NCI-H146 (cell line): ENCODE measurements at regions not wholly inside any gene's neighbourhood (a gene's known extent, or its start where the extent isn't known, plus 50 kb on each side); places are given as distances from the start of the nearest gene placed in this dataset.
"Not testable (repeated sequence)": the region's sequence is repeated elsewhere in the genome, so short reads cannot be mapped to it uniquely, and the experiment has no call there.

Experiments used
- DNase-seq: peaks from one replicate; lab custom pipeline; 2025; lab: John Stamatoyannopoulos, UW

GRCh38 chr4:96429657-96430056, 589.8 kb downstream of the PDHA2 start:
- no peak for DNase-seq

GRCh38 chr4:96431094-96431493, 591.2 kb downstream of the PDHA2 start:
- no peak for DNase-seq

GRCh38 chr4:96448315-96448872, 608.5 kb downstream of the PDHA2 start:
- no peak for DNase-seq

GRCh38 chr4:96455045-96455720, 615.3 kb downstream of the PDHA2 start:
- no peak for DNase-seq

GRCh38 chr4:96458031-96458430, 618.1 kb downstream of the PDHA2 start:
- DNase-seq = not testable (repeated sequence)

GRCh38 chr4:96459105-96459504, 619.2 kb downstream of the PDHA2 start:
- DNase-seq = no peak

- DNase-seq = no peak
Observed at GRCh38 chr4:96465834-96466233, 625.9 kb downstream of the PDHA2 start.

GRCh38 chr4:96471956-96472867, 632.3 kb downstream of the PDHA2 start:
- no peak for DNase-seq

- no peak for DNase-seq
Observed at GRCh38 chr4:96473246-96473645, 633.4 kb downstream of the PDHA2 start.

- DNase-seq = no peak
Observed at GRCh38 chr4:96483308-96484030, 643.6 kb downstream of the PDHA2 start.

- no peak for DNase-seq
Observed at GRCh38 chr4:96486563-96486962, 646.7 kb downstream of the PDHA2 start.

- no peak for DNase-seq
Observed at GRCh38 chr4:96497621-96498020, 657.7 kb downstream of the PDHA2 start.

GRCh38 chr4:96504386-96504785, 664.5 kb downstream of the PDHA2 start:
- DNase-seq = no peak

- DNase-seq = no peak
Observed at GRCh38 chr4:96509039-96509741, 669.3 kb downstream of the PDHA2 start.

GRCh38 chr4:96519291-96519690, 679.4 kb downstream of the PDHA2 start:
- DNase-seq = no peak

GRCh38 chr4:96521046-96521536, 681.2 kb downstream of the PDHA2 start:
- DNase-seq = no peak

GRCh38 chr4:96523611-96524010, 683.7 kb downstream of the PDHA2 start:
- DNase-seq = no peak

GRCh38 chr4:96524311-96524875, 684.5 kb downstream of the PDHA2 start:
- no peak for DNase-seq

- no peak for DNase-seq
Observed at GRCh38 chr4:96525898-96526297, 686.0 kb downstream of the PDHA2 start.

- no peak for DNase-seq
Observed at GRCh38 chr4:96526625-96527024, 686.7 kb downstream of the PDHA2 start.

- DNase-seq = no peak
Observed at GRCh38 chr4:96531836-96532235, 691.9 kb downstream of the PDHA2 start.
